DND-41 (cell line): ENCODE measurements at regions not wholly inside any gene's neighbourhood (a gene's known extent, or its start where the extent isn't known, plus 50 kb on each side); places are given as distances from the start of the nearest gene placed in this dataset.

ENCODE experiments used
- EZH2 ChIP-seq: IDR thresholded peaks from 3 replicates; pipeline ENCODE4 v1.6.1; 2012; ENCODE audit warnings: borderline replicate concordance, low read depth, mild to moderate bottlenecking, moderate library complexity, low read length, inconsistent platforms; ENCODE audit not compliant: severe bottlenecking
- TF ChIP-seq, protein P1 (sequence below): IDR thresholded peaks from 2 replicates; pipeline ENCODE4 v1.5.1; 2012; ENCODE audit warnings: borderline replicate concordance, low read length, moderate library complexity, mild to moderate bottlenecking; ENCODE audit not compliant: poor library complexity, severe bottlenecking; ENCODE audit errors: extremely low read depth

DNA sequence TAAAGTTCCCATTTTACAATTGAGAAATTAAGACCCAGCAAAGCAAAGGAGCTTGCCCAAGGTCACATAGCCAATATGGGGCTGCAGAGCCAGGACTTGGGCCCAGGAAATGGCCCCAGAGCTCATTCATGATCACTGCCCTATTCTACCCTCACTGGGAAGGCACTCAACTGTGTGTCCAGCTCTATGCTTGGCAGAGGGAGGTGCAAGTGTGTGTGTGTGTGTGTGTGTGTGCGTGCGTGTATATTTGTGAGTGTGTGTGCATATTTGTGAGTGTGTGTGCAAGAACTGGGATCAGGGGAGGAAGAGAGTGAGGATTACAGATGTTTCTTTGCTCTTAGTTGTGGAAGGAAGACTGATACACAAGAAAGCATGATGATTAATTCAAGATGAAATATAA, 151.2 kb upstream of the CRY1 start:
- TF ChIP-seq, protein P1, sequence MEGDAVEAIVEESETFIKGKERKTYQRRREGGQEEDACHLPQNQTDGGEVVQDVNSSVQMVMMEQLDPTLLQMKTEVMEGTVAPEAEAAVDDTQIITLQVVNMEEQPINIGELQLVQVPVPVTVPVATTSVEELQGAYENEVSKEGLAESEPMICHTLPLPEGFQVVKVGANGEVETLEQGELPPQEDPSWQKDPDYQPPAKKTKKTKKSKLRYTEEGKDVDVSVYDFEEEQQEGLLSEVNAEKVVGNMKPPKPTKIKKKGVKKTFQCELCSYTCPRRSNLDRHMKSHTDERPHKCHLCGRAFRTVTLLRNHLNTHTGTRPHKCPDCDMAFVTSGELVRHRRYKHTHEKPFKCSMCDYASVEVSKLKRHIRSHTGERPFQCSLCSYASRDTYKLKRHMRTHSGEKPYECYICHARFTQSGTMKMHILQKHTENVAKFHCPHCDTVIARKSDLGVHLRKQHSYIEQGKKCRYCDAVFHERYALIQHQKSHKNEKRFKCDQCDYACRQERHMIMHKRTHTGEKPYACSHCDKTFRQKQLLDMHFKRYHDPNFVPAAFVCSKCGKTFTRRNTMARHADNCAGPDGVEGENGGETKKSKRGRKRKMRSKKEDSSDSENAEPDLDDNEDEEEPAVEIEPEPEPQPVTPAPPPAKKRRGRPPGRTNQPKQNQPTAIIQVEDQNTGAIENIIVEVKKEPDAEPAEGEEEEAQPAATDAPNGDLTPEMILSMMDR = no peak
- TF ChIP-seq EZH2 = no peak
